ENCODE measurements at regions not wholly inside any gene's neighbourhood (a gene's known extent, or its start where the extent isn't known, plus 50 kb on each side); places are given as distances from the start of the nearest gene placed in this dataset.

GRCh38 chr12:61985830-61986229 is 274.4 kb upstream of the USP15 start:
- Histone ChIP-seq H2AFZ (no peak overlapping the region), H4K20me1 (ENCODE audit: insufficient read depth, poor library complexity, severe bottlenecking) (no peaks in the 10 kb centered on the region), H3K79me2 (no peaks in the 10 kb centered on the region), H3K27me3 (no peaks in the 10 kb centered on the region), H3K9me3 (ENCODE audit: low read depth) (no peaks in the 10 kb centered on the region), H3K4me1 (ENCODE audit: insufficient read depth) (no peaks in the 10 kb centered on the region), H3K4me2 (no peak overlapping the region), H3K36me3 (replicated peaks; ENCODE audit: insufficient read depth, low read depth) (no peaks in the 10 kb centered on the region), H3K4me3 (no peak overlapping the region), H3K27ac (no peak overlapping the region), H3K9me2 (replicated peaks; ENCODE audit: insufficient read depth) (no peaks in the 10 kb centered on the region)
- TF ChIP-seq, protein P1, sequence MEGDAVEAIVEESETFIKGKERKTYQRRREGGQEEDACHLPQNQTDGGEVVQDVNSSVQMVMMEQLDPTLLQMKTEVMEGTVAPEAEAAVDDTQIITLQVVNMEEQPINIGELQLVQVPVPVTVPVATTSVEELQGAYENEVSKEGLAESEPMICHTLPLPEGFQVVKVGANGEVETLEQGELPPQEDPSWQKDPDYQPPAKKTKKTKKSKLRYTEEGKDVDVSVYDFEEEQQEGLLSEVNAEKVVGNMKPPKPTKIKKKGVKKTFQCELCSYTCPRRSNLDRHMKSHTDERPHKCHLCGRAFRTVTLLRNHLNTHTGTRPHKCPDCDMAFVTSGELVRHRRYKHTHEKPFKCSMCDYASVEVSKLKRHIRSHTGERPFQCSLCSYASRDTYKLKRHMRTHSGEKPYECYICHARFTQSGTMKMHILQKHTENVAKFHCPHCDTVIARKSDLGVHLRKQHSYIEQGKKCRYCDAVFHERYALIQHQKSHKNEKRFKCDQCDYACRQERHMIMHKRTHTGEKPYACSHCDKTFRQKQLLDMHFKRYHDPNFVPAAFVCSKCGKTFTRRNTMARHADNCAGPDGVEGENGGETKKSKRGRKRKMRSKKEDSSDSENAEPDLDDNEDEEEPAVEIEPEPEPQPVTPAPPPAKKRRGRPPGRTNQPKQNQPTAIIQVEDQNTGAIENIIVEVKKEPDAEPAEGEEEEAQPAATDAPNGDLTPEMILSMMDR (IDR thresholded peaks at IDR 0.05; ENCODE audit: poor library complexity), result no peak
- TF ChIP-seq EZH2 (IDR thresholded peaks at IDR 0.05; ENCODE audit: borderline replicate concordance), result no peak
- no peak for TF ChIP-seq EZH2phosphoT487 (IDR thresholded peaks at IDR 0.05; ENCODE audit: low read depth, severe bottlenecking, unreplicated experiment)
- 90% methylated on average over 2 of the region's 2 CpGs for whole genome bisulfite sequencing (ENCODE audit: low lambda C conversion rate, missing lambda C conversion rate)
- DNase-seq (ENCODE audit: low spot score), result no peak

- no peaks in the 10 kb centered on the region for H3K9me3 ChIP-seq (ENCODE audit: low read depth)
- WGBS (ENCODE audit: low lambda C conversion rate, missing lambda C conversion rate), result 75% methylated on average over 2 of the region's 2 CpGs
- H3K27ac ChIP-seq, result no peak overlapping the region
- no peak overlapping the region for H3K4me3 ChIP-seq
- H2AFZ ChIP-seq, result no peak overlapping the region
- no peaks in the 10 kb centered on the region for H3K27me3 ChIP-seq
- H3K4me1 ChIP-seq (ENCODE audit: insufficient read depth), result no peaks in the 10 kb centered on the region
- H3K9me2 ChIP-seq (replicated peaks; ENCODE audit: insufficient read depth), result no peaks in the 10 kb centered on the region
- H3K36me3 ChIP-seq (replicated peaks; ENCODE audit: insufficient read depth, low read depth), result no peaks in the 10 kb centered on the region
- H3K79me2 ChIP-seq, result no peaks in the 10 kb centered on the region
- no peaks in the 10 kb centered on the region for H4K20me1 ChIP-seq (ENCODE audit: insufficient read depth, poor library complexity, severe bottlenecking)
- DNase-seq (ENCODE audit: low spot score), result no peak
- no peak overlapping the region for H3K4me2 ChIP-seq
- TF ChIP-seq EZH2phosphoT487 (IDR thresholded peaks at IDR 0.05; ENCODE audit: low read depth, severe bottlenecking, unreplicated experiment) (no peak), EZH2 (IDR thresholded peaks at IDR 0.05; ENCODE audit: borderline replicate concordance) (no peak)
- TF ChIP-seq, protein P1 (IDR thresholded peaks at IDR 0.05; ENCODE audit: poor library complexity), result no peak
These were observed 273.0 kb upstream of the USP15 start for GRCh38 chr12:61987173-61987572.

- TF ChIP-seq, protein P1 (IDR thresholded peaks at IDR 0.05; ENCODE audit: poor library complexity), result no peak
- no peak for TF ChIP-seq EZH2 (IDR thresholded peaks at IDR 0.05; ENCODE audit: borderline replicate concordance)
- no peak for TF ChIP-seq EZH2phosphoT487 (IDR thresholded peaks at IDR 0.05; ENCODE audit: low read depth, severe bottlenecking, unreplicated experiment)
- Histone ChIP-seq H3K27ac (no peak overlapping the region), H3K27me3 (peaks cover 13% of the 10 kb centered on the region), H3K9me2 (replicated peaks; ENCODE audit: insufficient read depth) (no peaks in the 10 kb centered on the region), H3K4me3 (no peak overlapping the region), H4K20me1 (ENCODE audit: insufficient read depth, poor library complexity, severe bottlenecking) (no peaks in the 10 kb centered on the region), H3K4me1 (ENCODE audit: insufficient read depth) (no peaks in the 10 kb centered on the region), H3K4me2 (no peak overlapping the region), H3K9me3 (ENCODE audit: low read depth) (no peaks in the 10 kb centered on the region), H3K79me2 (no peaks in the 10 kb centered on the region), H2AFZ (no peak overlapping the region), H3K36me3 (replicated peaks; ENCODE audit: insufficient read depth, low read depth) (no peaks in the 10 kb centered on the region)
- no peak for DNase-seq (ENCODE audit: low spot score)
- WGBS (ENCODE audit: low lambda C conversion rate, missing lambda C conversion rate), result 77% methylated on average over 3 of the region's 3 CpGs
These were observed 268.5 kb upstream of the USP15 start for GRCh38 chr12:61991661-61992060.

Data from hepatocyte (in vitro differentiated cells).